HEK293T (cell line): ENCODE measurements at regions not wholly inside any gene's neighbourhood (a gene's known extent, or its start where the extent isn't known, plus 50 kb on each side); places are given as distances from the start of the nearest gene placed in this dataset.
A peak's percentile ranks its signal among the peaks of the same experiment; 100 is the strongest.
"Not testable (repeated sequence)": the region's sequence is repeated elsewhere in the genome, so short reads cannot be mapped to it uniquely, and the experiment has no call there.

Experiments used
- CTCF ChIA-PET: fragments of 350-600 bp; formaldehyde crosslinking; extraction: SDS; loops from one replicate; lab custom pipeline; 2021; ENCODE audit warnings: antibody characterized with exemption, inconsistent platforms; lab: Yijun Ruan, JAX
- POLR2A ChIA-PET: fragments of 350-600 bp; formaldehyde crosslinking; extraction: SDS; loops from one replicate; lab custom pipeline; 2020; ENCODE audit warnings: antibody characterized with exemption, inconsistent platforms; lab: Yijun Ruan, JAX
- DNase-seq: peaks from one replicate; pipeline ENCODE4 v3.0.0; 2012; ENCODE audit warnings: mixed read lengths; ENCODE audit errors: extremely low spot score
- ARNT ChIP-seq: fragments of 450-650 bp; IDR thresholded peaks from 2 replicates; pipeline ENCODE4 v1.6.1; 2017; ENCODE audit warnings: mild to moderate bottlenecking
- BHLHE40 ChIP-seq: fragments of 450-650 bp; IDR thresholded peaks from 2 replicates; pipeline ENCODE4 v1.6.1; 2016; ENCODE audit warnings: mild to moderate bottlenecking, moderate library complexity, borderline replicate concordance
- CTBP1 ChIP-seq: fragments of 450-650 bp; IDR thresholded peaks from 2 replicates; pipeline ENCODE4 v1.6.1; 2016; ENCODE audit warnings: borderline replicate concordance
- ELF4 ChIP-seq: fragments of 450-650 bp; IDR thresholded peaks from 2 replicates; pipeline ENCODE4 v1.6.1; 2017; ENCODE audit warnings: antibody characterized with exemption
- FOXA1 ChIP-seq: fragments of 450-650 bp; IDR thresholded peaks from 2 replicates; pipeline ENCODE4 v1.6.1; 2016; ENCODE audit warnings: mild to moderate bottlenecking
- FOXK2 ChIP-seq: fragments of 450-650 bp; IDR thresholded peaks from 2 replicates; pipeline ENCODE4 v1.6.1; 2016; ENCODE audit warnings: mild to moderate bottlenecking
- FOXM1 ChIP-seq: fragments of 450-650 bp; IDR thresholded peaks from 2 replicates; pipeline ENCODE4 v1.6.1; 2017; ENCODE audit warnings: mild to moderate bottlenecking, borderline replicate concordance
- HDGF ChIP-seq: fragments of 450-650 bp; IDR thresholded peaks from 2 replicates; pipeline ENCODE4 v1.6.1; 2017; ENCODE audit warnings: antibody characterized with exemption, borderline replicate concordance
- L3MBTL2 ChIP-seq: fragments of 450-650 bp; conservative IDR thresholded peaks from 2 replicates; pipeline ENCODE4 v1.6.1; 2016; ENCODE audit warnings: mild to moderate bottlenecking
- LEF1 ChIP-seq: fragments of 450-650 bp; IDR thresholded peaks from 2 replicates; pipeline ENCODE4 v1.6.1; 2017; ENCODE audit warnings: mild to moderate bottlenecking, borderline replicate concordance
- NFRKB ChIP-seq: fragments of 450-650 bp; IDR thresholded peaks from 2 replicates; pipeline ENCODE4 v1.6.1; 2016; ENCODE audit warnings: mild to moderate bottlenecking, moderate library complexity
- PKNOX1 ChIP-seq: fragments of 450-650 bp; IDR thresholded peaks from 2 replicates; pipeline ENCODE4 v1.6.1; 2016
- SP1 ChIP-seq: fragments of 450-650 bp; IDR thresholded peaks from 2 replicates; pipeline ENCODE4 v1.6.1; 2017
- SUZ12 ChIP-seq: fragments of 450-650 bp; IDR thresholded peaks from 2 replicates; pipeline ENCODE4 v1.6.1; 2016; ENCODE audit warnings: mild to moderate bottlenecking
- TARDBP ChIP-seq: fragments of 450-650 bp; IDR thresholded peaks from 2 replicates; pipeline ENCODE4 v1.6.1; 2016
- ZNF384 ChIP-seq: fragments of 450-650 bp; IDR thresholded peaks from 2 replicates; pipeline ENCODE4 v1.6.1; 2016

DNA sequence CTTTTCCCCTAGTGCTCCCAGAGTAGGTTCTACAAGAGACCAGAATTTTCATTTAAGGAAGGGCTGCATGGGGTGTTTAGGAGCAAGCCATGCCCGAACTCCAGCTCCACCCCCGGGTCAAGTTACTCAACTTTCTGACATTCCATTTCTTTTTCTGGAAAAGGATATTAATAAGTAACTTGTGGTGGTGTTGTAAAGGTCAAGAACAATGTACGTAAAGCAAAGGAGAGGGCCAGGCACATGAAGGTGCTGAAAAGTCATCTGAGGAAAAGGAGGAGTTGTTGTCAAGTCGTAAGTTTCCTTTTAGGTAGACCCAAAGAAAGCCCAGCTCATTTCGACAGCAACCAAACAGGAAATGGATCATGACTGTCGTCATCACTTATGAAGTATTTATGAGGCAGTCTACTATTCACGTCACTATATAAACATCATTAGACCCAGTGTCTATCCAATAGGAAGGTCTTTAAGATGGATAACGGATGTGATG is 319.6 kb upstream of the IL12A start:
- POLR2A ChIA-PET = interaction anchor here (0.9 kb wide), 1 partner anchor 111 kb away, joined by 3 read pairs; no protein-coding TSS in a partner anchor
- no peak for DNase-seq
- TF ChIP-seq CTBP1 (no peak), FOXM1 (no peak), LEF1 (no peak)
- CTCF ChIA-PET = no interaction called here

- CTCF ChIA-PET = no interaction called here
- POLR2A ChIA-PET = interaction anchor here (1.0 kb wide), 1 partner anchor 94 kb away, joined by 3 read pairs; no protein-coding TSS in a partner anchor
- no peak for TF ChIP-seq ELF4
- TF ChIP-seq FOXM1 = no peak
- no peak for TF ChIP-seq ARNT
- TF ChIP-seq FOXK2 = no peak
- TF ChIP-seq SUZ12 = no peak
- no peak for TF ChIP-seq NFRKB
- no peak for TF ChIP-seq HDGF
- no peak for TF ChIP-seq BHLHE40
- no peak for TF ChIP-seq L3MBTL2
- no peak for TF ChIP-seq CTBP1
- TF ChIP-seq ZNF384 = no peak
- TF ChIP-seq LEF1 = no peak
- DNase-seq = no peak
Measured at GRCh38 chr3:159669766-159670165, 318.9 kb upstream of the IL12A start.

DNA sequence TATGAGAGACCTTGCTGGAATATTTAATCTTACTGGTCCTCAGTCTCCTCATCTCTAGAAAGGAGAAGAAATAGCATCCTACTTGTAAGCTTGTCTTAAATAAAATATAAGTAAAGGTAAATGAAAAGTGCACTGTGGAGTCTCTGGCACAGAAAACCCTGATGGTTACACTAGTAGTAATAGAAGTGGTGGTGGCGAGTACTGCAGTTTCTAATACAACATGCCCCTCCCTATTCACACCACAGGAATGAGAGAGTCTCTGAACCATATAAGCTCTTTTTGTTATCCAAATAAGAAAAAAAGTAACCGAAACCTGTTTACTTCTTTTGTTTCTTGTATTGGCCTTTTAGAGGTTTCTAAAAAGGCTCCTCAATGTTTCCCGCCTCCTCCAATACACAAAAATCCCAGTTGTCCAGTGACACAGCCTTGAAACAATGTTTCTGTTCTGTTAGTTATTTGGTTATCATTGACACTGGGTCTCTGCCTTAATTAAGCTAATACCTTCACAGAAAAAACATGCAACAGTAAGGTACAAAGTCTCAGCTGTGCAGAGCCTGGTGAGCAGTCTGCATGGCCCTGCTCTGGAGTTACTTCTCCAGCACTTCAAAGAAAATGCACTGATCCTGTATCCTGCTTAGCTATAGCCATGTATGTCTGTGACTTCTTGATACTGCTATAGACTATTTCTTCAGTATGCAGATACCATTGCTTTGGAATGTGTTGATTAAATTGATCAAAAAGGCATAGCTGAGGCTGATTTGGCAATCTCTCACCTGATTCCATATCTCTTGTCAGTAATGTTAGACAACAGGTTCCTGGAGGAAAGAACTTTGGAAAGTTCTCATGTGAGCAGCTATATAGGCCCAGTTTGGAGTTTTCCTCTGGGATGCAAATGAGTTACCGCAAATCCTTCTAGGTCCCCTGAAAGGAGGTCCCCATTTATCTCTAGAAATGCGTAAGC is 315.6 kb upstream of the IL12A start:
- CTCF ChIA-PET = interaction anchor here (1.1 kb wide), 1 partner anchor 79 kb away, joined by 4 read pairs; no protein-coding TSS in a partner anchor
- peak; percentile 20 for DNase-seq
- TF ChIP-seq LEF1 = no peak
- TF ChIP-seq SUZ12 = no peak
- no peak for TF ChIP-seq HDGF
- no peak for TF ChIP-seq CTBP1
- TF ChIP-seq ZNF384 = no peak
- no peak for TF ChIP-seq L3MBTL2
- no peak for TF ChIP-seq FOXA1
- no peak for TF ChIP-seq SP1
- no peak for TF ChIP-seq ARNT
- no peak for TF ChIP-seq BHLHE40
- TF ChIP-seq FOXK2 = no peak
- no peak for TF ChIP-seq PKNOX1
- no peak for TF ChIP-seq TARDBP
- no peak for TF ChIP-seq NFRKB
- no peak for TF ChIP-seq ELF4
- POLR2A ChIA-PET = no interaction called here

DNA sequence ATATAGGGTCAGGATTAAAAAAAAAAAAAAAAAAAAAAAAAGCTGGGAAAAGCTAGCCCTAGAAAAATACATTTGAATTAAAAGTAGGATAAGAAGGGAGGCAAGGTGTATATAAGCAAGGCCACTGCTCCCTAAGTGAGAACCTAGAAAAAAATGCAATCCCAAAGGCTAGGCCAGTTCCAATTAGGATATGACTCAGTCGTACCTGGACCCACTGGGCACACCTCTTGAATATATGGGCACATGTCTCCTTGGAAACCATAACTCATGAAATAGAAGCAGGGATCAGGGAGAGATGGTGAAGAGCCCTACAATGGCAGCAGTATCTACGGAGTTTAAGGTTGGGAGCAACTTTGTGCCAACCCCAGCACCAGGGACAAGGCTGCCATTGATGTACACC is 314.1 kb upstream of the IL12A start:
- no peak for DNase-seq
- ChIA-PET CTCF (no interaction called here), POLR2A (no interaction called here)
- TF ChIP-seq FOXA1 = no peak
- no peak for TF ChIP-seq SUZ12
- no peak for TF ChIP-seq PKNOX1
- TF ChIP-seq CTBP1 = no peak
- no peak for TF ChIP-seq ARNT
- TF ChIP-seq NFRKB = no peak
- no peak for TF ChIP-seq ZNF384
- no peak for TF ChIP-seq FOXM1
- TF ChIP-seq ELF4 = no peak
- TF ChIP-seq L3MBTL2 = no peak
- TF ChIP-seq SP1 = no peak
- no peak for TF ChIP-seq FOXK2
- no peak for TF ChIP-seq TARDBP
- TF ChIP-seq BHLHE40 = no peak
- no peak for TF ChIP-seq LEF1
- no peak for TF ChIP-seq HDGF

GRCh38 chr3:159675285-159675684 is 313.4 kb upstream of the IL12A start:
- ChIA-PET CTCF (no interaction called here), POLR2A (no interaction called here)
- no peak for DNase-seq
- TF ChIP-seq PKNOX1 = no peak
- no peak for TF ChIP-seq ELF4
- no peak for TF ChIP-seq NFRKB
- no peak for TF ChIP-seq SUZ12
- TF ChIP-seq FOXA1 = no peak
- TF ChIP-seq FOXM1 = no peak
- no peak for TF ChIP-seq HDGF

DNA sequence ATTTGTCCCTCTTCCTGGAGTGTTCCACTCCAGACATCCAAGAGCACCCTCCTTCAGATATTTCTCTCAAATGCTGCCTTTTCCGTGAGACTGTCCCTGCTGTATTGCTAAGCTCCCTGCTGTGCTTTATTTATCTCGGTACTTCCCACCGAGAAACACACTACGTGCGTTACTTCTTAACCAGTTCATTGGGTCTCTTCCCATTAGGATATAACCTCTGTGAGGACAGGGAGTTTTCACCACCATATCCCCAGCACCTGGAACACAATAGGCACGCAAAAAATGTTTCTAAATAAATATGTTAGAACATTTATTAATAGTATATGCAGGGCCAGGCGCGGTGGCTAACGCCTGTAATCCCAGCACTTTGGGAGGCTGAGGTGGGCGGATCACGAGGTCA is 308.7 kb upstream of the IL12A start:
- ChIA-PET CTCF (interaction anchor here (0.6 kb wide), 1 partner anchor 1595 kb away, joined by 5 read pairs; no protein-coding TSS in a partner anchor), POLR2A (no interaction called here)
- TF ChIP-seq SP1 = no peak
- no peak for TF ChIP-seq L3MBTL2
- no peak for TF ChIP-seq TARDBP
- no peak for TF ChIP-seq FOXK2
- TF ChIP-seq LEF1 = no peak
- TF ChIP-seq ELF4 = no peak
- no peak for TF ChIP-seq HDGF
- TF ChIP-seq PKNOX1 = no peak
- TF ChIP-seq ARNT = no peak
- TF ChIP-seq CTBP1 = no peak
- TF ChIP-seq BHLHE40 = no peak
- DNase-seq = no peak

- CTCF ChIA-PET, DNase-seq, POLR2A ChIA-PET: not testable (repeated sequence)
Measured at GRCh38 chr3:159681717-159682116, 306.9 kb upstream of the IL12A start.
